ENCODE measurements at regions not wholly inside any gene's neighbourhood (a gene's known extent, or its start where the extent isn't known, plus 50 kb on each side); places are given as distances from the start of the nearest gene placed in this dataset.
"Not testable (repeated sequence)": the region's sequence is repeated elsewhere in the genome, so short reads cannot be mapped to it uniquely, and the experiment has no call there.

DNA sequence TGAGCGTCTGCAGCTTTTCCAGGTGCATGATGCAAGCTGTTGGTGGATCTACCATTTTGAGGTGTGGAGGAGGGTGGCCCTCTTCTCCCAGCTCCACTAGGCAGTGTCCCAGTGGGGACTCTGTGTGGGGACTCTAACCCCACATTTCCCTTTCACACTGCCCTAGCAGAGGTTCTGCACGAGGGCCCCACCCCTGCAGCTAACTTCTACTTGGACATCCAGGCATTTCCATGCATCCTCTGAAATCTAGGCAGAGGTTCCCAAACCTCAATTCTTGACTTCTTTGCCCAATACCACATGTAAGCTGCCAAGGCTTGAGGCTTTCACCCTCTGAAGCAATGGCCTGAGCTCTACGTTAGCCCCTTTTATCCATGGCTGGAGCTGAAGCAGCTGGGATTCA, 61.4 kb upstream of the HGFAC start:
- intact Hi-C loops (cut with micrococcal nuclease): not testable (repeated sequence)

DNA sequence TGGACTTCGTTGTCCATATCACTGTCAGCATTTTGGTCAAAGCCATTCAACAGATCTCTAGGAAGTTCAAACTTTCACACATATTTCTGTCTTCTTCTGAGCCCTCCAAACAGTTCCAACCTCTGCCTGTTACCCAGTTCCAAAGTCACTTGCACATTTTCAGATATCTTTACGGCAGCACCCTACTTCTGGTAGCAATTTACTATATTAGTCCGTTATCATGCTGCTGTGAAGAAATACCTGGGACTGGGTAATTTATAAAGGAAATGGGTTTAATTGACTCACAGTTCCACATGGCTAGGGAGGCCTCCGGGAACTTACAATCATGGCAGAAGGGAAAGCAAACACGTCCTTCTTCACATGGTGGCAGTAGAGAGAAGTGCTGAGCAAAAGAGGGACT, 60.6 kb upstream of the HGFAC start:
- intact Hi-C loops (cut with micrococcal nuclease): not testable (repeated sequence)

DNA sequence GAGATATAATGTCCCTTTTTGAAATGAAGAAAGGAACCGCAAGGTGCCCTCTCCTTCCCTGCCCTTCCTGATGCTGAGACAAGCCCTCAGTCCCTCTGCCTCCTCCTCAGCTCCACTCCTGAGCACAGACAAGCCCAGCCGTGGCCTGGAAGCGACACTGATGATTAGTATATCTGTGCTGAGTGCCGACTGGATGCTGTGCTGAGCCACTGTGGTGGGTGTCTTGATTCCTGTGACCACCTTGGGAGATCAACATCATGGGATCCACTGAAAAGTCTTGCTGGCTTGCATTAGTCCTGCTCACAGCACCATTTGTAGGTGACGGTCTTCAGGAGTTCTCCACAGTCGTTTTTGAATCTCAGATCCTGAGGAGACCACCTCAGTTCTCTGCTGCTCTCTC, 59.5 kb upstream of the HGFAC start:
- intact Hi-C loops (cut with micrococcal nuclease): no loop called here

DNA sequence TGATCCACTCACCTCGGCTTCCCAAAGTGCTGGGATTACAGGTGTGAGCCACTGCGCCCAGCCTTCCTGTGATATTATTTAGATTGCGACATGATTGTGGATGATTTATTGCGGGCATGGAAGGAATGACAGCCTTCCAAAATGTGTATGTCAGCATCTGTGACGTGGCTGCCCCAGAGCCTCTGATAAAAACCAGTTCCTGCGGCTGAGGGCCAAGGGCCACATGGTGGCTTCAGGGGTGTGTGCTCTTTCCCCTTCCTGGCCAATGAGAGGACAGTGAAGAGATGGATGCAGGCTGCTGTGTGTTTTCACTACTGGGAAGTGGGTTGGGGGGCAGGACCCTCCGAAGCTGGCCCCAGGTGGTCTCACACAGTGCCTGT, 57.4 kb upstream of the HGFAC start:
- intact Hi-C loops (cut with micrococcal nuclease): no loop called here

DNA sequence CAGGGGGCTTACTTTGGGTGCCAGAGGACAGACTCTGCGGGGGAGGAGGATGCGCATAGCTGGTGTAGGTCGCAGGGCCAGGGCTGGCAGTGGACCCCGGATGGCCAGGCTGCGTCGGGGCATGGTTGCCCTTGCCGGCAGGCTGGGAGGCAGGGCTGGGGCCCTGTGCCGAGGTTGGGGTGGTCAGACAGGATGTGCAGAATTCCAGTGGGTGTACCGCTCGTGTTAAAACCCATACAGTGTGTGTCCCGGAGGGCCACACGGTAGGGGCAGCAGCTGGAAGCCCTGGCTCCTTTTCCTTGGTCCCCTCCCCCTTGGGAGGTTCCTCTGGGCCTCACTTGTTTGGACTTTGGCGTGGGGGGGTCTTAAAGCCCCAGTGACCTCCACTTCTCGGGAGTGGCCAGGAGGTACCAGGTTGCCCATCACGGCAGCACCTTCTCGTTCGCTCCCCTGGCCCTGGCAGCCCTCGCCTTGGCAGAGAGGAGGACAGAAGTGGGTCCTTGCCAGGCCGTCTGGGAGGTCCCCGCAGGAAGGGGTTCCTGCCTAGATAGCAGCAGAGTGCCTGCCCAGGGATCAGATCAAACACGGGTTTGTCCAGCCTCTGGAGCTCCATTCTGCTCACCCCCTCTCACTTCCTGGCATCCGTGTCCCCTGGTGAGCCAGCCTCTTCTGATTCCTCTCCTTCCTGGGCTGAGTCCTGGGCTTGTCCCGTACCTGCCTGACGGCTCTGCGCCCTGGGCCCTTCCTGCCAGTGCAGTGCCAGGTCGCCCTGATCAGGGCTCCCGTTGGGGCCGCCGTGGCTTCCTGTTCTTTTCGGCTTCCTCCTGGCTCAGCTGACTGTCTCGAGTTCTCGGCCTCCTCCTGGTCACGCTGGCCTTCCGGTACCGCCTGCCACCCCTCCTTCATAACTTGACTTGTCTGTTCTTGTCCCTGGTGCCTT, 56.7 kb upstream of the HGFAC start:
- intact Hi-C loops (cut with micrococcal nuclease): no loop called here

- intact Hi-C loops (cut with micrococcal nuclease): no loop called here
These were observed 55.9 kb upstream of the HGFAC start for GRCh38 chr4:3385711-3386420.

DNA sequence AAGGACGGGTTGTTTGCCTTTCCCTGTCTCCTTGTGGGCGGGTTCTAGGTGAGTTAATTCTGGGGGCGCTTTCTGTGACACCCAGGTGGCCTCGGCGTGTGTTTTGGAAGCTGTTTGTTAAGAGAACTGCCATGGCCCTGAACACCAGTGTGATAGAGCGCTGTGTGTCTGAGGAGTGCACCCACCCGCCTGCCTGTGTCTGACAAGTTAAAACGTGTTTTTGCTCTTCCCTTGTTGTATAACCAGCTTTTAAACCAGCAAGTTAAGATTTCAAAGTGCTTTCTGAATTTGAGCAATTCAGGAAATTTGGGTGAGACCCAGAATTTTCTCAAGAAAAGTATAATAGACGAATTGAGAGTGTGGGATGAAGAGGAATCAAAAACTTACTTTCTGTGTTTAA, 55.2 kb upstream of the HGFAC start:
- intact Hi-C loops (cut with micrococcal nuclease): no loop called here

- intact Hi-C loops (cut with micrococcal nuclease): no loop called here
These were observed 54.4 kb upstream of the HGFAC start for GRCh38 chr4:3387154-3387942.

DNA sequence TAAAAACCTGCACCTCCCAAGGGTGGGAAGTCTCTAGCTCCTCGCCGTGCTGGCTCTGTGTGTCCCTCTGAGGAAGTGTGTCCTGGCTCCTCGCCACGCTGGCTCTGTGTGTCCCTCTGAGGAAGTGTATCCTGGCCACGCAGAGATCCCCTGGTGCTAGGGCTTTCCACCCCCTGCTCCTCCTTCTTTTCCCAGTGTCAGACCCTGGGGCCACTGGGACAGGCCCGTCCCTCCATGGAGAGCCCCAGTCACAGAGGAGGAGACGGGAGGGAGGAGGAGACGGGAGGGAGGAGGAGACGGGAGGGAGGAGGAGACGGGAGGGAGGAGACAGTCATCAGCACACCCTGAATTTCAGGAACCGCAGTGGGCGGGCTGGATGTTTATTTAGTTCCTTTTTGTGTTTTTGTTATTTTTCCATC, 53.8 kb upstream of the HGFAC start:
- intact Hi-C loops (cut with micrococcal nuclease): no loop called here

DNA sequence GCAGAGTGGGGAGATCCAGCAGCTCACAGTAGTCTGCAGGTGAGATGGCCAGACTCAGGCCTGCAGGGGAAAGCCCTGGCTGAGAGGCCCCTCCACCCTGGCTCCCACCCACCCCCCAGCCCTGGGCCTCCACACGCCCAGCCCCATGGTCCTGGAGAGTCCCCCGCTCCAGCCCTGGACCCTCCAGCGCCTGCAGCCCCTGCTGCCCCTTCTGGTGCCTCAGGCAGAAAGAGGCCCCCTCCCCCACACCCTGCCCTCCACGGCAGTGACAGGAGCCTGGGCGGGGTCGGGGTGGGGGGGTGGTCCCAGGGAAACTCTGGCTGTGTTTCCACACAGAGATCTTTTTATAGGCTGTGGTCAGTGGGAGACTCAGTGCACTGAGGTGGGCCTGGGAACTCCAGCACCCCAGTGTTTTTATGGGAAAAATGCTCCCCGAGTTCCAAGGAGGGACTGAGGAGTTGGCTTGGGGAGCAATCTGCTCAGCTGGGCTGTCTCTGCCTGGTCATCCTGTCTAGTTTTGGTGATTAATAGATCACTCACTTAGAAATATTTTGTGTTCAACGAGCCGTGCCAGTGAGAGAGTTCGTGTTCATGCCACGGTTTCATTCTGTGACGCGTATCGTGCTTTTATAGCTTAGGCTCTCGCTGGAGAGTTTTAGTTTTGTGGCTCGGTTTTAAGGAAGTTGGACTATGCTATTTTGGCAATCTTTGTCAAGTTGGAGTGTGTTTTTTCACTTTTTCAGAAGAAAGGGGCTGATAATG, 53.1 kb upstream of the HGFAC start:
- intact Hi-C loops (cut with micrococcal nuclease): no loop called here

DNA sequence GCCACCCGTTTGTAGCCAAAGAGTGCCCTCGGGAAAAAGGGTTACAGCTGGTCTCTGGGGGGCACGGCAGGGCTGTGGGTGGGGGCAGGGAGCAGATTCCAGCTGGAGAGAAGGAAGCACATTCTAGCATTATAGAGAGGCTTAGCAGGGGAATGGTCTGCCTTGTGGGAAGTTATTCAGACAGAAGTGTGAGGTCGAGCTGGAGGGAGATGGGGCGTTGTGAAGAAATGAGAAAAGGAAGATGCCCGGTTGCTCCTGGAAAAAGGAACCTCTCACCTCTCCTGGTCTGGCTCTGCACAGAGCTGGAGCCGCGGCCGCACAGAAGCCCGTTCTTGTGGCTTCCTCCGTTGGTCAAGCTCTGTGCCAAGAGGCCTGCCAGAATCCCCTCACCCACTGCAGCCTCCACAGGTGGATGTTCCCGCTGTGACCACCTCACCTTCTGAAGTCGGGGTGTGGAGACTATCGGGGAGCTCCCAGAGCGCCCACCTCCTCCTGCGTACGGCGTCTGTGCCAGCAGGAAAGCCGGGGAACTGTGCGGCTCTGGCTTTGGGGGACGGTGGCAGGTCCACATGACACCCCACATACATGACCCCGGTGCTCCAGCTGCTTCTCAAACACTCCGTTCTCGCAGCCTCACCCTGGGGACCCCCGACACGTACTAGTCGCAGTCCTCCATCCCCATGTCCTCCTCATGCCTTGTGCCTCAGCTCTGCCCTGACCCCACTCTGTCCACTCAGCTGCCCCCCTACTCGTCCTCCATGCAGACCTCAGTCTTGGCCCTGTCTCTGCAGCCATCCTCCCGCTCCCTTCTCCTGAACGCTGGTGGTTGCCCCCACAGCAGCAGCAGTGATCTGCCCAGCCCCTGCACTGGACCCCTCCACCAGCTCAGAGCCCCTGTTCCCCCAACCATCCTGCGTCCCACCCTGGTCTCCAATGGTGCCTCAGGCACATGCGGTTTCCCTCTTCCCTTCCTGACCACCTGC, 52.2 kb upstream of the HGFAC start:
- intact Hi-C loops (cut with micrococcal nuclease): no loop called here

DNA sequence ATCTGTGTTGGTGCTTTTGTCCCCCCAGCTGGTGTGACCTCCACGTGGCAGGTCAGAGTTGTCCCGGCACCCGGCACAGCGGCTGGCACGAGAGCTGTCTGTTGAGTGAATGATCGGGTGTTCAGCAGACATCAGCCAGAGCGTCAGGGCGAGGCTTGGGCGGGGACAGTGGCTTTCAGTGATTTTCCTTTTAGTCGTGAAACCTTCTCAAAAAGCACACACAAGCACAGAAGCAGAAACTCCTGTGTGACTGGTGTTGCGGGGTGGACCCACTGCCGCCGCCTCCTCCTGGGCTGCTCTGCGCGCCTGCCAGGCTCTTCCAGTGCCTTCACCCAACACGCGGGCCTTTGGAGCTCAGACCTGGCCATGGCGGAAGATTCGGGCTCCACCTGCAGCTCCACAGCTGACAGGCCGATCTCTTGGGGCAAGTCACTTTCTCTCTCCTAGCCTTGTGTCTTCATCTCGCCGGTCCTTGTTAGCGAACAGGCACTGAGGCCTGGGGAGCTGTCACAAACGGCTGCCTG, 51.4 kb upstream of the HGFAC start:
- intact Hi-C loops (cut with micrococcal nuclease): no loop called here

- intact Hi-C loops (cut with micrococcal nuclease): no loop called here
These were observed 50.3 kb upstream of the HGFAC start for GRCh38 chr4:3391422-3391821.

Measured in T-helper 1 cell treated with Interleukin-12 subunit alpha and Interleukin-12 subunit beta and Interleukin-4 antibody, amounts not matched to agents 30 ng/mL and 1 ng/mL, for 36 hours (primary cell).